Mucosa of descending colon (tissue), 3 donors: ENCODE measurements at regions not wholly inside any gene's neighbourhood (a gene's known extent, or its start where the extent isn't known, plus 50 kb on each side); places are given as distances from the start of the nearest gene placed in this dataset.

Experiments
- ATAC-seq: fragments of 200-7000 bp; cut with Tn5 transposase; one replicate; pipeline ENCODE4 v1.9.1; 2020; ENCODE audit warnings: mild to moderate bottlenecking, moderate library complexity
- DNase-seq, 3 donors: peaks; one replicate each; pipeline ENCODE4 v3.0.0-alpha.2; 2020
- H3K36me3 ChIP-seq: fragments of 200-600 bp; one replicate; pipeline ENCODE4 v1.8.0; 2021; ENCODE audit warnings: low read depth, mild to moderate bottlenecking
- H3K4me1 ChIP-seq: fragments of 200-600 bp; one replicate; pipeline ENCODE4 v1.8.0; 2021; ENCODE audit warnings: low read depth, mild to moderate bottlenecking
- H3K4me3 ChIP-seq: fragments of 200-600 bp; one replicate; pipeline ENCODE4 v1.8.0; 2021; ENCODE audit warnings: mild to moderate bottlenecking
- H3K9me3 ChIP-seq: fragments of 200-600 bp; one replicate; pipeline ENCODE4 v1.8.0; 2021; ENCODE audit warnings: mild to moderate bottlenecking
- CTCF ChIP-seq: fragments of 200-600 bp; IDR thresholded peaks from one replicate; pipeline ENCODE4 v1.8.0; 2022; ENCODE audit warnings: antibody characterized with exemption, mild to moderate bottlenecking
- intact Hi-C, 2 donors: fragments of 100-400 bp; cut with DNase I in 1 of 2; cut with micrococcal nuclease in 1 of 2; formaldehyde crosslinking; loops; one replicate each; pipeline versions ENCODE4 v1.11.0 to v1.11.1; 2022; cut with DNase I, micrococcal nuclease
- donor health status: DM: no; HTN: no; CAD: no; lungs with moderate emphysema.
- donor health status: DM: no; HTN: no; CAD: no.
- donor health status: DM: no; HTN: yes; CAD: no.

- ATAC-seq (no peak), DNase-seq (no peak)
- intact Hi-C loops, result loop anchor here in 1 of 2 donors (5.0 kb wide), 1 partner anchor 373 kb away; no protein-coding TSS in a partner anchor
- Histone ChIP-seq H3K4me1 (no peaks in the 10 kb centered on the region), H3K4me3 (no peak overlapping the region), H3K36me3 (no peaks in the 10 kb centered on the region), H3K9me3 (peaks cover 10% of the 10 kb centered on the region)
- no peak for TF ChIP-seq CTCF
These were observed 58.6 kb downstream of the PHETA1 start for GRCh38 chr12:111310076-111310870.

- Histone ChIP-seq H3K4me1 (no peaks in the 10 kb centered on the region), H3K36me3 (no peaks in the 10 kb centered on the region), H3K4me3 (no peak overlapping the region), H3K9me3 (peaks cover 17% of the 10 kb centered on the region)
- DNase-seq, result no peak
- no peak for TF ChIP-seq CTCF
- ATAC-seq, result no peak
- intact Hi-C loops, result no loop called here
These were observed 59.3 kb downstream of the PHETA1 start for GRCh38 chr12:111309584-111309983.

GRCh38 chr12:111308473-111308872 is 60.4 kb downstream of the PHETA1 start:
- H3K4me1 ChIP-seq, result no peaks in the 10 kb centered on the region
- H3K9me3 ChIP-seq, result peaks cover 28% of the 10 kb centered on the region
- intact Hi-C loops, result no loop called here
- no peak for DNase-seq
- H3K4me3 ChIP-seq, result no peak overlapping the region
- no peak for ATAC-seq
- H3K36me3 ChIP-seq, result no peaks in the 10 kb centered on the region
- no peak for TF ChIP-seq CTCF

GRCh38 chr12:111304642-111305071 is 64.2 kb downstream of the PHETA1 start:
- intact Hi-C loops, result loop anchor here in 1 of 2 donors (5.0 kb wide), 1 partner anchor 277 kb away; no protein-coding TSS in a partner anchor
- ATAC-seq, result no peak
- H3K4me1 ChIP-seq, result no peaks in the 10 kb centered on the region
- TF ChIP-seq CTCF, result no peak
- no peak overlapping the region for H3K4me3 ChIP-seq
- H3K9me3 ChIP-seq, result peaks cover 28% of the 10 kb centered on the region
- no peak for DNase-seq
- no peaks in the 10 kb centered on the region for H3K36me3 ChIP-seq

GRCh38 chr12:111303531-111303930 is 65.4 kb downstream of the PHETA1 start:
- ATAC-seq, result no peak
- DNase-seq, result no peak
- H3K4me1 ChIP-seq, result no peaks in the 10 kb centered on the region
- peaks cover 28% of the 10 kb centered on the region for H3K9me3 ChIP-seq
- no peak for TF ChIP-seq CTCF
- H3K4me3 ChIP-seq, result no peak overlapping the region
- H3K36me3 ChIP-seq, result no peaks in the 10 kb centered on the region
- intact Hi-C loops, result loop anchor here in 1 of 2 donors (5.0 kb wide), 1 partner anchor 276 kb away; no protein-coding TSS in a partner anchor
